SK-N-SH treated with all-trans-retinoic acid at 6 μM for 48 hours (cell line): ENCODE measurements at regions not wholly inside any gene's neighbourhood (a gene's known extent, or its start where the extent isn't known, plus 50 kb on each side); places are given as distances from the start of the nearest gene placed in this dataset.

Experiments used
- ATAC-seq: fragments of 200-7000 bp; cut with Tn5 transposase; 3 replicates; pipeline ENCODE4 v1.9.1; 2020; ENCODE audit warnings: mild to moderate bottlenecking, moderate library complexity
- ARNTL ChIP-seq: fragments of 450-650 bp; formaldehyde crosslinking; IDR thresholded peaks from 2 replicates; pipeline ENCODE4 v1.5.0; 2020; ENCODE audit warnings: low read depth, mild to moderate bottlenecking, moderate library complexity, borderline replicate concordance
- BACH2 ChIP-seq: fragments of 250-450 bp; sonication (Bioruptor Pico); IDR thresholded peaks from 2 replicates; pipeline ENCODE4 v1.9.0; 2021; ENCODE audit warnings: mild to moderate bottlenecking, borderline replicate concordance
- CREB5 ChIP-seq: fragments of 250-450 bp; sonication (Bioruptor Pico); IDR thresholded peaks from 2 replicates; pipeline ENCODE4 v1.5.1; 2020; ENCODE audit warnings: low read depth, mild to moderate bottlenecking, moderate library complexity
- CSDC2 ChIP-seq: fragments of 250-450 bp; sonication (Bioruptor Pico); IDR thresholded peaks from 2 replicates; pipeline ENCODE4 v1.5.0; 2020; ENCODE audit warnings: mild to moderate bottlenecking, moderate library complexity
- CSRNP3 ChIP-seq: fragments of 250-450 bp; sonication (Bioruptor Pico); IDR thresholded peaks from 2 replicates; pipeline ENCODE4 v1.5.1; 2021; ENCODE audit warnings: mild to moderate bottlenecking, moderate library complexity
- ESRRG ChIP-seq: fragments of 250-450 bp; sonication (Bioruptor Pico); IDR thresholded peaks from 2 replicates; pipeline ENCODE4 v1.6.1; 2021; ENCODE audit warnings: mild to moderate bottlenecking
- GLIS3 ChIP-seq: fragments of 250-450 bp; sonication (Bioruptor Pico); IDR thresholded peaks from 2 replicates; pipeline ENCODE4 v1.5.0; 2020; ENCODE audit warnings: mild to moderate bottlenecking, moderate library complexity
- ISL1 ChIP-seq: fragments of 250-450 bp; sonication (Bioruptor Pico); IDR thresholded peaks from 2 replicates; pipeline ENCODE4 v2.1.2; 2022; ENCODE audit warnings: mild to moderate bottlenecking, moderate library complexity
- OSR1 ChIP-seq: fragments of 250-450 bp; sonication (Bioruptor Pico); IDR thresholded peaks from 2 replicates; pipeline ENCODE4 v1.8.0; 2022; ENCODE audit warnings: moderate library complexity, mild to moderate bottlenecking, inconsistent platforms
- POU6F1 ChIP-seq: fragments of 250-450 bp; sonication (Bioruptor Pico); IDR thresholded peaks from 2 replicates; pipeline ENCODE4 v1.8.0; 2021; ENCODE audit warnings: low read depth, mild to moderate bottlenecking, moderate library complexity, borderline replicate concordance
- PPARA ChIP-seq: fragments of 250-450 bp; sonication (Bioruptor Pico); IDR thresholded peaks from 2 replicates; pipeline ENCODE4 v1.5.0; 2020; ENCODE audit warnings: mild to moderate bottlenecking, borderline replicate concordance
- RARB ChIP-seq: fragments of 250-450 bp; sonication (Bioruptor Pico); IDR thresholded peaks from 2 replicates; pipeline ENCODE4 v1.8.0; 2021; ENCODE audit warnings: mild to moderate bottlenecking, moderate library complexity
- SNAI2 ChIP-seq: fragments of 250-450 bp; sonication (Bioruptor Pico); IDR thresholded peaks from 2 replicates; pipeline ENCODE4 v1.5.0; 2020; ENCODE audit warnings: mild to moderate bottlenecking, moderate library complexity
- TCF4 ChIP-seq: fragments of 250-450 bp; sonication (Bioruptor Pico); IDR thresholded peaks from 2 replicates; pipeline ENCODE4 v1.8.0; 2021; ENCODE audit warnings: mild to moderate bottlenecking, moderate library complexity, borderline replicate concordance
- TOX ChIP-seq: fragments of 250-450 bp; sonication (Bioruptor Pico); IDR thresholded peaks from 2 replicates; pipeline ENCODE4 v1.8.0; 2021; ENCODE audit warnings: mild to moderate bottlenecking, moderate library complexity, borderline replicate concordance
- ZC3H10 ChIP-seq: fragments of 250-450 bp; sonication (Bioruptor Pico); IDR thresholded peaks from 2 replicates; pipeline ENCODE4 v1.5.1; 2021; ENCODE audit warnings: mild to moderate bottlenecking, moderate library complexity
- ZFP3 ChIP-seq: fragments of 250-450 bp; sonication (Bioruptor Pico); IDR thresholded peaks from 2 replicates; pipeline ENCODE4 v1.5.0; 2020; ENCODE audit warnings: mild to moderate bottlenecking, moderate library complexity
- ZFP30 ChIP-seq: fragments of 450-650 bp; formaldehyde crosslinking; IDR thresholded peaks from 2 replicates; pipeline ENCODE4 v1.5.0; 2022; ENCODE audit warnings: mild to moderate bottlenecking, moderate library complexity
- ZNF565 ChIP-seq: fragments of 450-650 bp; formaldehyde crosslinking; conservative IDR thresholded peaks from 2 replicates; pipeline ENCODE4 v1.5.0; 2020; ENCODE audit warnings: low read depth, mild to moderate bottlenecking, moderate library complexity
- ZNF70 ChIP-seq: fragments of 450-650 bp; formaldehyde crosslinking; IDR thresholded peaks from 2 replicates; pipeline ENCODE4 v1.5.0; 2020; ENCODE audit warnings: mild to moderate bottlenecking, moderate library complexity
- ZNF8 ChIP-seq: fragments of 450-650 bp; formaldehyde crosslinking; IDR thresholded peaks from 2 replicates; pipeline ENCODE4 v1.5.0; 2020; ENCODE audit warnings: mild to moderate bottlenecking, moderate library complexity
- TF ChIP-seq, protein P1 (sequence below): fragments of 250-450 bp; sonication (Bioruptor Pico); IDR thresholded peaks from 2 replicates; pipeline ENCODE4 v1.8.0; 2020; ENCODE audit warnings: mild to moderate bottlenecking, moderate library complexity, borderline replicate concordance
- TF ChIP-seq, protein P2 (sequence below): fragments of 250-450 bp; sonication (Bioruptor Pico); IDR thresholded peaks from 2 replicates; pipeline ENCODE4 v1.5.0; 2020; ENCODE audit warnings: mild to moderate bottlenecking, moderate library complexity

GRCh38 chr2:195164930-195165329, 492.1 kb upstream of the SLC39A10 start (continued):
- no peak for TF ChIP-seq ESRRG
- TF ChIP-seq ZFP3 (CRISPR knock-in tag): no peak
- TF ChIP-seq SNAI2: no peak

DNA sequence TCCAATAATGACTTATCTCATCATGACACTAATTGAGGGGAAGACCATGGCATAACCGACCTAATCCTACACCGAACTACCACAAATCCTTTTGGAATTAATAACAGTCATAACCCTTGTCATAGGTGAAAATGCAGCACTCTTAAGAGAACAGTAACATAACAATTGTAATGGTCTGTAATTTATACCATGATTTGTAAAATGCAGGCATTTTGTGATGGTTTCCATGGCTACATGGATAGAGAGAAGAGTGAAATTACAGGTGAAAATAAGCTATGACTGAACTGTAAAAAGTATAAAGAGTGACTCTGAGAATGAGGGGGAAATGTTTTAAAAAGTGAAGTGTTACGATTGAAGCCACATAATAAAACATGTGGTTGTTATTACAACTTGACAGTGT, 494.1 kb upstream of the SLC39A10 start:
- TF ChIP-seq ZNF8 (CRISPR knock-in tag): no peak
- TF ChIP-seq TCF4: no peak
- no peak for TF ChIP-seq POU6F1 (CRISPR knock-in tag)
- no peak for TF ChIP-seq CSDC2 (CRISPR knock-in tag)
- TF ChIP-seq ISL1: no peak
- no peak for TF ChIP-seq SNAI2
- no peak for TF ChIP-seq CREB5 (CRISPR knock-in tag)
- no peak for TF ChIP-seq ZC3H10 (CRISPR knock-in tag)
- no peak for TF ChIP-seq BACH2
- TF ChIP-seq ZFP30 (CRISPR knock-in tag): no peak
- no peak for TF ChIP-seq RARB (CRISPR knock-in tag)
- TF ChIP-seq, protein P1, sequence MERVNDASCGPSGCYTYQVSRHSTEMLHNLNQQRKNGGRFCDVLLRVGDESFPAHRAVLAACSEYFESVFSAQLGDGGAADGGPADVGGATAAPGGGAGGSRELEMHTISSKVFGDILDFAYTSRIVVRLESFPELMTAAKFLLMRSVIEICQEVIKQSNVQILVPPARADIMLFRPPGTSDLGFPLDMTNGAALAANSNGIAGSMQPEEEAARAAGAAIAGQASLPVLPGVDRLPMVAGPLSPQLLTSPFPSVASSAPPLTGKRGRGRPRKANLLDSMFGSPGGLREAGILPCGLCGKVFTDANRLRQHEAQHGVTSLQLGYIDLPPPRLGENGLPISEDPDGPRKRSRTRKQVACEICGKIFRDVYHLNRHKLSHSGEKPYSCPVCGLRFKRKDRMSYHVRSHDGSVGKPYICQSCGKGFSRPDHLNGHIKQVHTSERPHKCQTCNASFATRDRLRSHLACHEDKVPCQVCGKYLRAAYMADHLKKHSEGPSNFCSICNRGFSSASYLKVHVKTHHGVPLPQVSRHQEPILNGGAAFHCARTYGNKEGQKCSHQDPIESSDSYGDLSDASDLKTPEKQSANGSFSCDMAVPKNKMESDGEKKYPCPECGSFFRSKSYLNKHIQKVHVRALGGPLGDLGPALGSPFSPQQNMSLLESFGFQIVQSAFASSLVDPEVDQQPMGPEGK: no peak
- no peak for TF ChIP-seq ARNTL (CRISPR knock-in tag)
- TF ChIP-seq GLIS3: no peak
- no peak for TF ChIP-seq ESRRG
- TF ChIP-seq, protein P2, sequence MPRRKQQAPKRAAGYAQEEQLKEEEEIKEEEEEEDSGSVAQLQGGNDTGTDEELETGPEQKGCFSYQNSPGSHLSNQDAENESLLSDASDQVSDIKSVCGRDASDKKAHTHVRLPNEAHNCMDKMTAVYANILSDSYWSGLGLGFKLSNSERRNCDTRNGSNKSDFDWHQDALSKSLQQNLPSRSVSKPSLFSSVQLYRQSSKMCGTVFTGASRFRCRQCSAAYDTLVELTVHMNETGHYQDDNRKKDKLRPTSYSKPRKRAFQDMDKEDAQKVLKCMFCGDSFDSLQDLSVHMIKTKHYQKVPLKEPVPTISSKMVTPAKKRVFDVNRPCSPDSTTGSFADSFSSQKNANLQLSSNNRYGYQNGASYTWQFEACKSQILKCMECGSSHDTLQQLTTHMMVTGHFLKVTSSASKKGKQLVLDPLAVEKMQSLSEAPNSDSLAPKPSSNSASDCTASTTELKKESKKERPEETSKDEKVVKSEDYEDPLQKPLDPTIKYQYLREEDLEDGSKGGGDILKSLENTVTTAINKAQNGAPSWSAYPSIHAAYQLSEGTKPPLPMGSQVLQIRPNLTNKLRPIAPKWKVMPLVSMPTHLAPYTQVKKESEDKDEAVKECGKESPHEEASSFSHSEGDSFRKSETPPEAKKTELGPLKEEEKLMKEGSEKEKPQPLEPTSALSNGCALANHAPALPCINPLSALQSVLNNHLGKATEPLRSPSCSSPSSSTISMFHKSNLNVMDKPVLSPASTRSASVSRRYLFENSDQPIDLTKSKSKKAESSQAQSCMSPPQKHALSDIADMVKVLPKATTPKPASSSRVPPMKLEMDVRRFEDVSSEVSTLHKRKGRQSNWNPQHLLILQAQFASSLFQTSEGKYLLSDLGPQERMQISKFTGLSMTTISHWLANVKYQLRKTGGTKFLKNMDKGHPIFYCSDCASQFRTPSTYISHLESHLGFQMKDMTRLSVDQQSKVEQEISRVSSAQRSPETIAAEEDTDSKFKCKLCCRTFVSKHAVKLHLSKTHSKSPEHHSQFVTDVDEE (CRISPR knock-in tag): no peak
- TF ChIP-seq ZNF70 (CRISPR knock-in tag): no peak
- no peak for TF ChIP-seq OSR1
- ATAC-seq: no peak

- TF ChIP-seq SNAI2 (no peak), PPARA (CRISPR knock-in tag) (no peak), BACH2 (no peak), TOX (CRISPR knock-in tag) (no peak), ZNF70 (CRISPR knock-in tag) (no peak), ESRRG (no peak), ISL1 (no peak), OSR1 (no peak), ZNF8 (CRISPR knock-in tag) (no peak), ZNF565 (CRISPR knock-in tag) (no peak), ARNTL (CRISPR knock-in tag) (no peak), RARB (CRISPR knock-in tag) (no peak), CSDC2 (CRISPR knock-in tag) (no peak), TCF4 (no peak), CSRNP3 (CRISPR knock-in tag) (no peak), ZFP30 (CRISPR knock-in tag) (no peak)
- TF ChIP-seq, protein P1: no peak
- TF ChIP-seq, protein P2 (CRISPR knock-in tag): no peak
- ATAC-seq: no peak
Measured at GRCh38 chr2:195162194-195162593, 494.8 kb upstream of the SLC39A10 start.
